Adrenal gland (tissue), 5 donors: ENCODE measurements at regions not wholly inside any gene's neighbourhood (a gene's known extent, or its start where the extent isn't known, plus 50 kb on each side); places are given as distances from the start of the nearest gene placed in this dataset.

Experiments used
- POLR2A ChIP-seq, 2 donors: fragments of 450-650 bp; IDR thresholded peaks; one replicate each; pipeline ENCODE4 v1.6.1; 2017; ENCODE audit warnings: antibody characterized with exemption in 2 of 2, mild to moderate bottlenecking in 2 of 2, moderate library complexity in 1 of 2
- TF ChIP-seq, protein P1 (sequence below), 6 experiments: fragments of 450-650 bp in 4 of 6; fragments of 200-600 bp in 2 of 6; sonication (generic) in 1 of 6; IDR thresholded peaks; 1 replicate in 5 of 6; 2 replicates in 1 of 6; pipeline versions ENCODE4 v1.5.1 to v1.8.0; 2016 to 2021; ENCODE audit warnings: antibody characterized with exemption in 6 of 6, mild to moderate bottlenecking in 2 of 6, moderate library complexity in 1 of 6
- donor health status: DM: no; HTN: no; CAD: no.

DNA sequence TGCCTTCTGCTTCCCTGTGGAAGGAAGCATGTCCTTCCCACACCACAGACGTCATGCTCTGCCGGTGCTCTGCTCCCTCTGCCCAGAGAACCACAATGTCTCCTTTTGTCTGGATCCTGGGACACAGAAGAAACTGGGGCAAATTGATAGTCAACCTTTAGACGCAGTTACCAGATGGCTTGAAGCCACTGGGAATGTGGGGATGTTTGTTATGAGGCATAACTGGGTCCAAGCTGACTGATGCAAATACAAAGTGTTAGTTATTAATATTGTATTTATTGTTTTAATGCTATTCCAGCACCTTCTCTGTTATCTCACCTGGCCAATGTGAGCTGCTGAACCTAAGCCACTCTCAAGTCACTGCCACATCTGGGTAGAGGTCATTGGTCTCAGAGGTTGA is 322.2 kb downstream of the SHANK2 start:
- no peak for TF ChIP-seq POLR2A (IDR thresholded peaks at IDR 0.05)
- TF ChIP-seq, protein P1, sequence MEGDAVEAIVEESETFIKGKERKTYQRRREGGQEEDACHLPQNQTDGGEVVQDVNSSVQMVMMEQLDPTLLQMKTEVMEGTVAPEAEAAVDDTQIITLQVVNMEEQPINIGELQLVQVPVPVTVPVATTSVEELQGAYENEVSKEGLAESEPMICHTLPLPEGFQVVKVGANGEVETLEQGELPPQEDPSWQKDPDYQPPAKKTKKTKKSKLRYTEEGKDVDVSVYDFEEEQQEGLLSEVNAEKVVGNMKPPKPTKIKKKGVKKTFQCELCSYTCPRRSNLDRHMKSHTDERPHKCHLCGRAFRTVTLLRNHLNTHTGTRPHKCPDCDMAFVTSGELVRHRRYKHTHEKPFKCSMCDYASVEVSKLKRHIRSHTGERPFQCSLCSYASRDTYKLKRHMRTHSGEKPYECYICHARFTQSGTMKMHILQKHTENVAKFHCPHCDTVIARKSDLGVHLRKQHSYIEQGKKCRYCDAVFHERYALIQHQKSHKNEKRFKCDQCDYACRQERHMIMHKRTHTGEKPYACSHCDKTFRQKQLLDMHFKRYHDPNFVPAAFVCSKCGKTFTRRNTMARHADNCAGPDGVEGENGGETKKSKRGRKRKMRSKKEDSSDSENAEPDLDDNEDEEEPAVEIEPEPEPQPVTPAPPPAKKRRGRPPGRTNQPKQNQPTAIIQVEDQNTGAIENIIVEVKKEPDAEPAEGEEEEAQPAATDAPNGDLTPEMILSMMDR (IDR thresholded peaks at IDR 0.05): no peak
